Nephron progenitor cell (in vitro differentiated cells): ENCODE measurements at regions not wholly inside any gene's neighbourhood (a gene's known extent, or its start where the extent isn't known, plus 50 kb on each side); places are given as distances from the start of the nearest gene placed in this dataset.

Experiments used
- DNase-seq: peaks from one replicate; pipeline ENCODE4 v3.0.0; 2021
- H3K27ac Mint-ChIP-seq: 2 replicates; pipeline ENCODE4 v1.8.0; 2021; ENCODE audit warnings: mild to moderate bottlenecking, moderate library complexity, mixed read lengths
- H3K27me3 Mint-ChIP-seq: 2 replicates; pipeline ENCODE4 v1.8.0; 2021; ENCODE audit warnings: mild to moderate bottlenecking, low read depth, mixed read lengths; ENCODE audit not compliant: poor library complexity
- H3K36me3 Mint-ChIP-seq: 2 replicates; pipeline ENCODE4 v1.8.0; 2021; ENCODE audit warnings: low read depth, mixed read lengths
- H3K4me1 Mint-ChIP-seq: 2 replicates; pipeline ENCODE4 v1.8.0; 2021; ENCODE audit warnings: mixed read lengths
- H3K4me3 Mint-ChIP-seq: 2 replicates; pipeline ENCODE4 v1.8.0; 2021; ENCODE audit warnings: mild to moderate bottlenecking, moderate library complexity, mixed read lengths
- H3K9me3 Mint-ChIP-seq: 2 replicates; pipeline ENCODE4 v1.8.0; 2021; ENCODE audit warnings: mild to moderate bottlenecking, moderate library complexity, mixed read lengths
- TF ChIP-seq, protein P1 (sequence below): fragments of 200-600 bp; sonication (generic); IDR thresholded peaks from 2 replicates; pipeline ENCODE4 v1.5.0; 2021; ENCODE audit warnings: antibody characterized with exemption

DNA sequence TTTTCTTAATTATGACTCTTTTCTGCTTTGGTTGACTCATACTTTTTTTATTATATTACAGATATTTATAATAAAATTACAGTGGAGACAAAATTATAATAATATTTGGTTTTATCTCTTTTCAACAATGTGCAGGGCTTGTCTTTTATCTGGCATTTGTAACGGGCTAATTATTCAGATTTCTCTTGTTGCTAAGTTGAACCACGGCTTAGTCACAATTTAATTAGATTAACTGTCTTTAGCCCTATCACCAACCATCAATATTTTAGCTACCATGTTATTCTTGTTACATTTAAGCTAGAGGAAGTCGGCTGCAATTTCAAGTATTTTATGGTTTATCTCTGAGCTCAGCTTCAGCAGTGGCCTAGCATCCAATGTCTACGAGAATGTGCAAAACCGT, 798.9 kb upstream of the CA10 start:
- H3K27me3 Mint-ChIP-seq, result no peaks in the 10 kb centered on the region
- H3K4me1 Mint-ChIP-seq, result no peaks in the 10 kb centered on the region

DNA sequence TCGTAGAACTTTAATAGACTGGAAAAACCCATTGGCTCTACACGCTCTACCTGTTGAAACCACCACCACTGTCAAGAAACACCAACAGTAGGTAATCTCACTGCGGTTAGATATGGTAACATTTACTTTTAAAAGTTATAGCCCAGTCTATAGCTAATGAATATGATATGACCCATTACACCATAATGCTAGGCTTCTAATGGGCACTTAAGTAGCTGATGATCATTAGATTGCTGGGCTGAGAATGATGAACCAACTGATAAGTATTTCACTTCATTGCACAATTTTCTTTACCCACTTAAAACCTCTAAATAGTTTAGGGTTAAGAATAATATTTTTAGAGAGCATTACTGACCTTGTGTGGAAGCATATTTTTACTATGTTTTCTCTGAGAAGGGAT, 788.9 kb upstream of the CA10 start:
- TF ChIP-seq, protein P1, sequence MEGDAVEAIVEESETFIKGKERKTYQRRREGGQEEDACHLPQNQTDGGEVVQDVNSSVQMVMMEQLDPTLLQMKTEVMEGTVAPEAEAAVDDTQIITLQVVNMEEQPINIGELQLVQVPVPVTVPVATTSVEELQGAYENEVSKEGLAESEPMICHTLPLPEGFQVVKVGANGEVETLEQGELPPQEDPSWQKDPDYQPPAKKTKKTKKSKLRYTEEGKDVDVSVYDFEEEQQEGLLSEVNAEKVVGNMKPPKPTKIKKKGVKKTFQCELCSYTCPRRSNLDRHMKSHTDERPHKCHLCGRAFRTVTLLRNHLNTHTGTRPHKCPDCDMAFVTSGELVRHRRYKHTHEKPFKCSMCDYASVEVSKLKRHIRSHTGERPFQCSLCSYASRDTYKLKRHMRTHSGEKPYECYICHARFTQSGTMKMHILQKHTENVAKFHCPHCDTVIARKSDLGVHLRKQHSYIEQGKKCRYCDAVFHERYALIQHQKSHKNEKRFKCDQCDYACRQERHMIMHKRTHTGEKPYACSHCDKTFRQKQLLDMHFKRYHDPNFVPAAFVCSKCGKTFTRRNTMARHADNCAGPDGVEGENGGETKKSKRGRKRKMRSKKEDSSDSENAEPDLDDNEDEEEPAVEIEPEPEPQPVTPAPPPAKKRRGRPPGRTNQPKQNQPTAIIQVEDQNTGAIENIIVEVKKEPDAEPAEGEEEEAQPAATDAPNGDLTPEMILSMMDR, result no peak
- no peaks in the 10 kb centered on the region for H3K4me1 Mint-ChIP-seq
- no peaks in the 10 kb centered on the region for H3K36me3 Mint-ChIP-seq
- no peak overlapping the region for H3K27ac Mint-ChIP-seq
- no peaks in the 10 kb centered on the region for H3K9me3 Mint-ChIP-seq
- no peak overlapping the region for H3K4me3 Mint-ChIP-seq
- H3K27me3 Mint-ChIP-seq, result peaks cover 5% of the 10 kb centered on the region
- no peak for DNase-seq

More for the DNA sequence above, 798.9 kb upstream of the CA10 start:
- H3K9me3 Mint-ChIP-seq, result no peaks in the 10 kb centered on the region
- TF ChIP-seq, protein P1, result no peak
- no peak overlapping the region for H3K27ac Mint-ChIP-seq
- DNase-seq, result no peak
- H3K4me3 Mint-ChIP-seq, result no peak overlapping the region
- H3K36me3 Mint-ChIP-seq, result no peaks in the 10 kb centered on the region

DNA sequence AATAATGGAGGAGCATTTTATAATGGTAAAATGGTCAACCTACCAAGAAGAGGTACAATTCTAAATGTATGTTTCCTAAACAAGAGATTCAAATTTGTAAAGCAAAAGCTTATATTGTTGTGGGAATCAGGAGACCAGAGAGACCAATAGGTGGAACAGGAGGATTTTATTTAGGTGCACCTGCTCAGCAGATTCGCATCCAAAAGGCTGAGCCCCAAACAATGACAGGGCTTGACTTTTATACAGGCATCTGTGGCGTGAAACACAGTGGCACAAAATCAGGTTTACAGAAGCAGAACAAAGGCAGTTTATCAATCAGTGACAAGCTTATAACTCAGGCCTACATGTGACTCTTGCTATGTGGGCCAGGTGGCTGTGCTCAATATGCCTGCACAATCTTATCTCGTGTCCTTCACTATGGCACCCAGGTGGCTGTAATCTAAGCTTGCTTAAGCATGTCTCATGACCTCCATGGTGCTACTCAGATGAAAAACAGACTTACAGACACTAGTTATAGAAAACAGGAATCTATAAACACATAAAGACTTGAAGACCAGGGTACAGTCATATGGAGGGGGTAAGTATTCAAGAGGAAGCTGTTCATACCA, 780.2 kb upstream of the CA10 start:
- no peaks in the 10 kb centered on the region for H3K4me1 Mint-ChIP-seq
- no peak overlapping the region for H3K27ac Mint-ChIP-seq
- no peak for DNase-seq
- H3K36me3 Mint-ChIP-seq, result no peaks in the 10 kb centered on the region
- H3K27me3 Mint-ChIP-seq, result peaks cover 3% of the 10 kb centered on the region
- peaks cover 26% of the 10 kb centered on the region for H3K9me3 Mint-ChIP-seq
- H3K4me3 Mint-ChIP-seq, result no peak overlapping the region
- TF ChIP-seq, protein P1, result no peak

DNA sequence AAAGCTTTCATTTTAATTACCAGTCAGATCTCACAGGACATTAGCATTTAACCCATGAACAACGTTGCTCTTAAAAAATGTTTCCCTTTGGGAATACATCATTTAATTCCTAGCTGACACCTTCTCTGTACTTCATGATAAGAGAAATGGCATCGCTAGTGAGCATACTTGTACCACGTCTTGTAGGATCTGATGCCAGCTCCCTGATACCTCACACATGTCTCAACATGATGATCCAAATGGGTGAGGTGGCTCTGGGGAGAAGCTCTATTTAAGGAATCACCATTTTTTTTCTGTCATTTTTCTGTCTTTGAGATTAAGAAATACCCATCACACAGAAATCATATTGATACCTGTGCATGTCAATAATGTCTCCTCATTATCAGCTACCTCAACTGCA, 772.1 kb upstream of the CA10 start:
- TF ChIP-seq, protein P1, result no peak
- Mint-ChIP-seq H3K36me3 (no peaks in the 10 kb centered on the region), H3K9me3 (peaks cover 4% of the 10 kb centered on the region), H3K4me3 (no peak overlapping the region), H3K27me3 (no peaks in the 10 kb centered on the region), H3K27ac (no peak overlapping the region), H3K4me1 (no peaks in the 10 kb centered on the region)
- DNase-seq, result no peak

DNA sequence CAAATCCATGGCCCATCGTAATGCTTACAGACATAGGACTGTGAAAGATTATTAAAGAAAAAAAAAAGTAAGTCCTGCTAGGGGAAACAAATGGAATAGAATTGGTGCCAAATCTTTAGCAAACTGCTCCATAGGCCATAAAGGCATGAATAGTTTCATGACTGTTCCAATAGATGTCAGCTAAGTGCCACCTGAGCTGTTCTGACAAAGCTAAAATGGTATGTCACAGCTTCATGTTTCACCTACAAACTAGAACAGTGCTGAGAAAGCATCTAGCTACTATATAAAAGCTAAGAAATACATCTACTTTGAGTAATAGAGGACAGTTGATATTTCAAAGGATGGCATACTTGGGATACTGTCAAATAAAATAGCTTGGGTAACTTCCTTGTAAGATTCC, 771.6 kb upstream of the CA10 start:
- DNase-seq, result no peak
- Mint-ChIP-seq H3K36me3 (no peaks in the 10 kb centered on the region), H3K27ac (no peak overlapping the region), H3K9me3 (no peaks in the 10 kb centered on the region), H3K27me3 (no peaks in the 10 kb centered on the region), H3K4me3 (no peak overlapping the region), H3K4me1 (no peaks in the 10 kb centered on the region)
- TF ChIP-seq, protein P1, result no peak

DNA sequence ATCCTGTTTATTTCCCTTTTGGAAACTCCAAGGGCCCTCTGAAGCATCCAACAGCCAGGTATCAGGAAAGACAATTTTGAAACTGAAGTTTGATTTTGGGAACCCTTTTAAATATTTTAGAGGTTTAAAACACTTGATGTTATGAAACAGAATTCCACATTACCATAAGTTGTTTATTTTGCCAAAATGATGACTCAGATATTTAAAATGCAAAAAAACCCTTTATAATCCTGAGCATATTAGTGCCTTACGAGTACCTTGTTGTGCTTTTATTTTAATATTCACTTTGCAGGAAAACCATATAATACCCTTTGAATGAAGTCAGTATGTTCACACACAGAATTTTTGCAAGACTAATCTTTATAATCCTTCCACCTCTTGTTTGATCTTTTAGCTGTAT, 765.1 kb upstream of the CA10 start:
- H3K4me3 Mint-ChIP-seq, result no peak overlapping the region
- no peaks in the 10 kb centered on the region for H3K4me1 Mint-ChIP-seq
- H3K9me3 Mint-ChIP-seq, result peaks cover 5% of the 10 kb centered on the region
- H3K36me3 Mint-ChIP-seq, result no peaks in the 10 kb centered on the region
- H3K27ac Mint-ChIP-seq, result no peak overlapping the region
- no peaks in the 10 kb centered on the region for H3K27me3 Mint-ChIP-seq
- TF ChIP-seq, protein P1, result no peak
- DNase-seq, result no peak
